GM21786 (cell line): ENCODE measurements at regions not wholly inside any gene's neighbourhood (a gene's known extent, or its start where the extent isn't known, plus 50 kb on each side); places are given as distances from the start of the nearest gene placed in this dataset.

Source experiments
- ATAC-seq: cut with Tn5 transposase; IDR thresholded peaks from one replicate; pipeline ENCODE4 v1.9.1; 2021; ENCODE audit not compliant: unreplicated experiment

- peak; percentile 91 for ATAC-seq
Observed at GRCh38 chr11:88231894-88232482, 56.7 kb upstream of the RAB38 start.

DNA sequence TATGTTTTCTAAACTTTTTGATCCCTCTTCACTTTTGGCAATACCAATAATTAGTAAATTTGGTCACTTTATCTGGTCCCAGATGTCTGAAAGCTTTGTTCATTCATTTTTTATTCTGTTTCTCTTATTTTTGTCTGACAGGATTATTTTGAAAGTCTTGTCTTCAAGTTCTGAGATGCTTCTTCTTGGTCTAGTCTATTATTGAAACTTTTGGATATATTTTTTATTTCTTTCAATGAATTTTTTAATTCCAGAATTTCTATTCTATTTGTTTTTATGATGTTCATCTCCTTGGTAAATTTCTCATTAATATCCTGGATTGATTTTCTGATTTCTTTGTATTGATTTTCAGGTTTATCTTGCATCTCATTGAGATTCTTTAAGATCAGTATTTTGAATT lies 54.1 kb upstream of the RAB38 start:
- ATAC-seq: no peak
